Nephron progenitor cell (in vitro differentiated cells): ENCODE measurements at regions not wholly inside any gene's neighbourhood (a gene's known extent, or its start where the extent isn't known, plus 50 kb on each side); places are given as distances from the start of the nearest gene placed in this dataset.
"Not testable (repeated sequence)": the region's sequence is repeated elsewhere in the genome, so short reads cannot be mapped to it uniquely, and the experiment has no call there.

Experiments used
- DNase-seq: peaks from one replicate; pipeline ENCODE4 v3.0.0; 2021
- H3K27ac Mint-ChIP-seq: 2 replicates; pipeline ENCODE4 v1.8.0; 2021; ENCODE audit warnings: mild to moderate bottlenecking, moderate library complexity, mixed read lengths
- H3K27me3 Mint-ChIP-seq: 2 replicates; pipeline ENCODE4 v1.8.0; 2021; ENCODE audit warnings: mild to moderate bottlenecking, low read depth, mixed read lengths; ENCODE audit not compliant: poor library complexity
- H3K36me3 Mint-ChIP-seq: 2 replicates; pipeline ENCODE4 v1.8.0; 2021; ENCODE audit warnings: low read depth, mixed read lengths
- H3K4me1 Mint-ChIP-seq: 2 replicates; pipeline ENCODE4 v1.8.0; 2021; ENCODE audit warnings: mixed read lengths
- H3K4me3 Mint-ChIP-seq: 2 replicates; pipeline ENCODE4 v1.8.0; 2021; ENCODE audit warnings: mild to moderate bottlenecking, moderate library complexity, mixed read lengths
- H3K9me3 Mint-ChIP-seq: 2 replicates; pipeline ENCODE4 v1.8.0; 2021; ENCODE audit warnings: mild to moderate bottlenecking, moderate library complexity, mixed read lengths
- TF ChIP-seq, protein P1 (sequence below): fragments of 200-600 bp; sonication (generic); IDR thresholded peaks from 2 replicates; pipeline ENCODE4 v1.5.0; 2021; ENCODE audit warnings: antibody characterized with exemption

DNA sequence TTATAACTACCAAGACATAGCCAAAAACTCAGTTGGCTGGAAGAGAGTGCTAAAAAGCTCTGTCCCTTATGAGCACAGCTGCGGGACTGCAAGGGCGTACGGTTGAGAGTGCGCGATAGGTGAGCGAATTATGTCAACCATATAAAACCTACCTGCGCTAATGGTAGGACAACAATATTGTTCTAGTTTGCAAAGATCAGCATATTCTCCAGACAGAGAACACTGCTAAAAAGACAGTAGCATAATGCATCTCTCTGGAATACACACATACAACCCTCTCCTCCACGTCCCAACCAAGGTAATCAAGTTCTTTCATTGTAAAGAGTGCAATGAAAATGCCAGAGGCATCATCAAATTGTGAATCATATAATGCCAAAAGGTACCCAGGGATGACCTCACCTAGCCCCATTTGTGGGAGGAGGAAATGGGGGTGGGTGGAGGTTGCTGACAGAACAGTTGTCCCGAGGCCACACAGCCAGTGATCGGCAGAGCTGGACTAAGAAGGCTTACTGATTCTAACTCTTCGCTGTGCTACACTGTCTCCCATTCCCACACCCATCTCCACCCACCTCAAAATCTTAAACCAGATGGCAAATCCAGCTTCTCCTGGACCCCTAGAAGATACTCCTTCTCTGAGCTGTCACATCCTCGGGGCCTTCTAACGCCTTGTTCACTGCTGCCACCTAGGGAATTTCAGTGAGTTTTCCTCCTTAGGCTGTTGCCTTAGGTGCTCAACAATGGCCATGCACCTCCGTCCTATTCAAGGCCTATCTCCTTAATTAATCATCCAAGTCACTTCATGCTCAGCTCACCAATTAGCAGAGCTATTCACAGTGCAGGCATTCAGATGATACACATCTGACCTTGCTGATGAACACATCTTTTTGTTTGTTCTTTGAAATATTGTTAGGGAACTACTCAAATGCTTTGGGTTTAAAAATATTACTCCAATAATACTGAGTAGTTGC lies 60.7 kb downstream of the RPL22L1 start:
- Mint-ChIP-seq H3K4me3 (no peak overlapping the region), H3K9me3 (peaks cover 19% of the 10 kb centered on the region), H3K36me3 (no peaks in the 10 kb centered on the region), H3K27me3 (peaks cover 4% of the 10 kb centered on the region), H3K4me1 (peaks cover 38% of the 10 kb centered on the region), H3K27ac (no peak overlapping the region)
- TF ChIP-seq, protein P1, sequence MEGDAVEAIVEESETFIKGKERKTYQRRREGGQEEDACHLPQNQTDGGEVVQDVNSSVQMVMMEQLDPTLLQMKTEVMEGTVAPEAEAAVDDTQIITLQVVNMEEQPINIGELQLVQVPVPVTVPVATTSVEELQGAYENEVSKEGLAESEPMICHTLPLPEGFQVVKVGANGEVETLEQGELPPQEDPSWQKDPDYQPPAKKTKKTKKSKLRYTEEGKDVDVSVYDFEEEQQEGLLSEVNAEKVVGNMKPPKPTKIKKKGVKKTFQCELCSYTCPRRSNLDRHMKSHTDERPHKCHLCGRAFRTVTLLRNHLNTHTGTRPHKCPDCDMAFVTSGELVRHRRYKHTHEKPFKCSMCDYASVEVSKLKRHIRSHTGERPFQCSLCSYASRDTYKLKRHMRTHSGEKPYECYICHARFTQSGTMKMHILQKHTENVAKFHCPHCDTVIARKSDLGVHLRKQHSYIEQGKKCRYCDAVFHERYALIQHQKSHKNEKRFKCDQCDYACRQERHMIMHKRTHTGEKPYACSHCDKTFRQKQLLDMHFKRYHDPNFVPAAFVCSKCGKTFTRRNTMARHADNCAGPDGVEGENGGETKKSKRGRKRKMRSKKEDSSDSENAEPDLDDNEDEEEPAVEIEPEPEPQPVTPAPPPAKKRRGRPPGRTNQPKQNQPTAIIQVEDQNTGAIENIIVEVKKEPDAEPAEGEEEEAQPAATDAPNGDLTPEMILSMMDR: peak; percentile 49
- peak; percentile 34 for DNase-seq

DNA sequence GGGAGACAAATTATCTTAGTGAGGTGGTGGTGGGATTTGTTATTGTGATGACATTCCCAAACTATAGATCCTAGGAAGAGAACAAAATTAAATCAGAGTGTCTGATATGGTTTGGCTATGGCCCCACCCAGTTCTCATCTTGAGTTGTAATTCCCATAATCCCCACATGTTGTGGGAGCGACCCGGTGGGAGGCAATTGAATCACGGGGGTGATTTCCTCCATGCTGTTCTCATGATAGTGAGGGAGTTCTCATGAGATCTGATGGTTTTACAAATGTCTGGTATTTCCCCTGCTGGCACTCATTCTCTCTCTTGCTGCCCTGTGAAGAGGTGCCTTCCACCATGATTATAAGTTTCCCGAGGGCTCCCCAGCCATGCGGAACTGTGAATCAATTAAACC lies 62.0 kb downstream of the RPL22L1 start:
- DNase-seq: no peak
- H3K4me1 Mint-ChIP-seq: peaks cover 38% of the 10 kb centered on the region
- peaks cover 4% of the 10 kb centered on the region for H3K27me3 Mint-ChIP-seq
- TF ChIP-seq, protein P1: no peak
- peak overlapping the region; percentile 58 for H3K27ac Mint-ChIP-seq
- H3K4me3 Mint-ChIP-seq: no peak overlapping the region
- H3K9me3 Mint-ChIP-seq: peaks cover 19% of the 10 kb centered on the region
- H3K36me3 Mint-ChIP-seq: no peaks in the 10 kb centered on the region

DNA sequence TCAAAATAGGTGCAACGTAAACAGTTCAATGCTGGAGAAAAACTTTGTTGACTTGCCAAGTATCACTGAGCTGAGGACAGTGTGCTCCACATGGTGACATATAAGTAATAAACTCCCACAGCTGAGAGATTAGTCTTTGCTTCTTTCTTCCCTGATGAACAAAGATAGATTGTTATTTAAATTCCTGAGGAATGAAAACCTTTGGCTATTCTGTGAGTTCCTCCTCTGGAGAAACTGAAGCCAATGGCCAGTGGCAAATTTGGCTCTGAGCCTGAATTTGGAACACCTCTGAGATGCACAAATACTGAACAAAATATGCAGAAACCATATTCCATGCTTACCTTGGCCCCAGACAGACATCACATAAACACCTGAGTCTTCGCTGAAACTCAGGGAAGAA lies 63.3 kb downstream of the RPL22L1 start:
- H3K27ac Mint-ChIP-seq: no peak overlapping the region
- DNase-seq: no peak
- H3K9me3 Mint-ChIP-seq: peaks cover 19% of the 10 kb centered on the region
- H3K4me3 Mint-ChIP-seq: no peak overlapping the region
- H3K4me1 Mint-ChIP-seq: peaks cover 44% of the 10 kb centered on the region
- TF ChIP-seq, protein P1: no peak
- H3K36me3 Mint-ChIP-seq: no peaks in the 10 kb centered on the region
- H3K27me3 Mint-ChIP-seq: peaks cover 2% of the 10 kb centered on the region

DNA sequence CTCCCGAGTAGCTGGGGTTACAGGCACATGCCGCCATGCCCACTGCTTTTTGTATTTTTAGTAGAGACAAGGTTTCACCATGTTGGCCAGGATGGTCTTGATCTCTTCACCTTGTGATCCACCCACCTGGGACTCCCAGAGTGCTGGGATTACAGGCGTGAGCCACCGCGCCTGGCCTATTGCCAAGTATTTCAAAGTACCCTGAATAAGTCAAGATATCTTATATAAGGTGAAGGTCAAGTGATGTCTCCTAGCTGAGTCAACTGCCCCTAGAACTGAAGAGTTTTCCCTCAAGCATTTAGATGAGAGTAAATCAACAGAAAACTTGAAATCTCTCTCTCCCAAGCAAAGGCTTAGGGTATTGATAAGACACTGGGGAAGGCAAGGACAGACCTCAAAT lies 63.9 kb downstream of the RPL22L1 start:
- Mint-ChIP-seq H3K4me3 (no peak overlapping the region), H3K27ac (no peak overlapping the region), H3K4me1 (peaks cover 46% of the 10 kb centered on the region), H3K9me3 (peaks cover 19% of the 10 kb centered on the region), H3K36me3 (no peaks in the 10 kb centered on the region), H3K27me3 (peaks cover 2% of the 10 kb centered on the region)
- TF ChIP-seq, protein P1: no peak
- DNase-seq: no peak

DNA sequence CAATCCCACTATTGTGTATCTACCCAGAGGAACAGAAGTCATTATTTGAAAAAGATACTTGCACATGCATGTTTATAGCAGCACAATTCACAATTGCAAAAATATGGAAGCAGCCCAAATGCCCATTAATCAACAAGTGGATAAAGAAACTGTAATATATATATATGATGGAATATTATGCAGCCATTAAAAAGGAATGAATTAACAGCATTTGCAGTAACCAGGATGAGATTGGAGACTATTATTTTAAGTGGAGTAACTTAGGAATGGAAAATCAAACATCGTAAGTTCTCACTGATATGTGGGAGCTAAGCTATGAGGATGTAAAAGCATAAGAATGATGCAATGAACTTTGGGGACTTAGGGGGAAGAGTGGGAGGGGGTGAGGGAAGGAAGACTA lies 64.7 kb downstream of the RPL22L1 start:
- H3K9me3 Mint-ChIP-seq: peaks cover 19% of the 10 kb centered on the region
- not testable (repeated sequence) for H3K27me3 Mint-ChIP-seq, H3K27ac Mint-ChIP-seq, H3K36me3 Mint-ChIP-seq, H3K4me3 Mint-ChIP-seq, DNase-seq
- peaks cover 46% of the 10 kb centered on the region for H3K4me1 Mint-ChIP-seq

DNA sequence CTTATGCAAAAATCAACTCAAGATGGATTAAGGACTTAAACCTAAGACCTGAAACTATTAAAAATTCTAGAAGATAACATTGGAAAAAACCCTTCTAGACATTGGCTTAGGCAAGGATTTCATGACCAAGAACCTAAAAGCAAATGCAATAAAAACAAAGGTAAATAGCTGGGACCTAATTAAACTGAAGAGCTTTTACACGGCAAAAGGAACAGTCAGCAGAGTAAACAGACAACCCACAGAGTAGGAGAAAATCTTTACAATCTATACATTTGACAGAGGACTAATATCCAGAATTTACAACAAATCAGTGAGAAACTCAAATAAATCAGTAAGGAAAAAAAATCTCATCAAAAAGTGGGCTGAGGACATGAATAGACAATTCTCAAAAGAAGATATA lies 65.4 kb downstream of the RPL22L1 start:
- peaks cover 19% of the 10 kb centered on the region for H3K9me3 Mint-ChIP-seq
- H3K4me3 Mint-ChIP-seq, H3K36me3 Mint-ChIP-seq, H3K27ac Mint-ChIP-seq, H3K27me3 Mint-ChIP-seq, DNase-seq: not testable (repeated sequence)
- H3K4me1 Mint-ChIP-seq: peaks cover 45% of the 10 kb centered on the region

DNA sequence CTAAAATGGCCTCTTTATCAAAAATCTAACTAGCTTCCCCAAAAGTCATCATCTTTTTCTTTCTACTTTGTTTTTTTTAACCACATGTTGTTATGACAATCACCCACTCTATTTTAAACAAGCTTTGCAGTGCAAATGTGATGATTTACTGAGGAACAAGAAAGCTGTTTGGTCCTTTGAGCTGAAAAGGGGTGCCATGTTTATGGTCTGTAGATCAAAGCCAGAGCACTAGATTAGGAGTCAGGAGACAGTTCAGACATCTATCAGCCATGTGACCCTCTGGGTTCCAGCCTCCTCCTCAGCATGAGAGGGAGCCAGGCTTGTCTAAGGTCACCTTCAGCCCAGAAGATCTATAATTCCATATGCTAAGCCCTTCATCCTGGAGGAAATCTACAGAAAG lies 65.9 kb downstream of the RPL22L1 start:
- Mint-ChIP-seq H3K4me1 (peaks cover 40% of the 10 kb centered on the region), H3K36me3 (no peaks in the 10 kb centered on the region), H3K27me3 (peaks cover 2% of the 10 kb centered on the region), H3K4me3 (no peak overlapping the region), H3K9me3 (peaks cover 19% of the 10 kb centered on the region), H3K27ac (no peak overlapping the region)
- TF ChIP-seq, protein P1: no peak
- no peak for DNase-seq
